ENCODE measurements at regions not wholly inside any gene's neighbourhood (a gene's known extent, or its start where the extent isn't known, plus 50 kb on each side); places are given as distances from the start of the nearest gene placed in this dataset.

- no peak for TF ChIP-seq ZKSCAN1 (IDR thresholded peaks at IDR 0.05; ENCODE audit: low read length)
- TF ChIP-seq ZNF331 (CRISPR knock-in tag; IDR thresholded peaks at IDR 0.05), result no peak
- TF ChIP-seq HHEX (CRISPR knock-in tag; IDR thresholded peaks at IDR 0.05), result no peak
- TF ChIP-seq ZNF614 (CRISPR knock-in tag; IDR thresholded peaks at IDR 0.05; ENCODE audit: borderline replicate concordance), result no peak
- no peak for TF ChIP-seq ZNF768 (CRISPR knock-in tag; IDR thresholded peaks at IDR 0.05)
- TF ChIP-seq ZNF629 (CRISPR knock-in tag; conservative IDR thresholded peaks at IDR 0.05), result no peak
- no peak for TF ChIP-seq RAD51 (IDR thresholded peaks at IDR 0.05; ENCODE audit: borderline replicate concordance)
Observed at GRCh38 chr1:95583661-95584210, 349.7 kb downstream of the RWDD3 start (continued).

DNA sequence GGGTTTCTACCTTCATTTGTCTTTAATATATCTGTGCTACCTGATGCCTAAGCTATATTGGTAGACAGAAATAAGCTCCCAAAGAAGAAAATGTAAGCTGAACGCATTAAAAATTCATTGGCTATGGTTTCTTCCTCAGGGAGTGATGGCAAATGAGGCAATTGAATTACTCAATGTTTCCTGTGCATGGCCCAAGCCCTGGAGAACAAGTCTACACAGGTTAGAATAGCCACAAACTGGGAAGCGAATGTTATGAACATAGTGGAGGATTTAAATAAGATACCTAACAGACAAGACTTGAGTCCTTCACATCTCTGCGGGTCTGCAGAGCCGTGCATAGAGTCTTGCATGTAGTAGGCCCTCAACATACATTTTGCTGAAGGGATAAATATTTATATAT, 350.3 kb downstream of the RWDD3 start:
- TF ChIP-seq HDAC2 (CRISPR knock-in tag; IDR thresholded peaks at IDR 0.05) (no peak), ERF (CRISPR knock-in tag; IDR thresholded peaks at IDR 0.05) (no peak)
- Histone ChIP-seq H3K9ac (ENCODE audit: insufficient read depth, low read depth, low read length) (no peak overlapping the region), H3K9me3 (ENCODE audit: low read length) (no peaks in the 10 kb centered on the region), H3K36me3 (replicated peaks in 1 of 2; ENCODE audit: control insufficient read depth in 1 of 2, insufficient read depth in 2 of 2, low read length in 2 of 2) (no peaks in the 10 kb centered on the region), H3K4me2 (ENCODE audit: low read depth, low read length) (no peak overlapping the region), H3K27ac (ENCODE audit: extremely low read length, insufficient read depth, low read length) (no peak overlapping the region), H4K20me1 (ENCODE audit: insufficient read depth, low read length) (no peaks in the 10 kb centered on the region), H2AFZ (ENCODE audit: low read length) (no peak overlapping the region), H3K27me3 (ENCODE audit: control insufficient read depth in 1 of 2, insufficient read depth in 2 of 2, low read length in 2 of 2) (no peaks in the 10 kb centered on the region), H3K79me2 (ENCODE audit: insufficient read depth, low read length) (no peaks in the 10 kb centered on the region), H3K4me3 (replicated peaks in 1 of 3; ENCODE audit: insufficient read depth in 1 of 3, low read depth in 2 of 3, low read length in 3 of 3) (no peak overlapping the region), H3K4me1 (ENCODE audit: insufficient read depth, low read length) (no peaks in the 10 kb centered on the region)
- DNase-seq (ENCODE audit: low spot score), result no peak
- ChIA-PET CTCF (ENCODE audit: low intra/inter-chr PET ratio, low total read pairs) (no interaction called here), POLR2A (no interaction called here)
- intact Hi-C loops (cut with micrococcal nuclease; ENCODE audit: unreplicated experiment) (no loop called here), in situ Hi-C loops (cut with HindIII; ENCODE audit: extremely low pct_ligation_motif_present, low pct_unique_long_range_greater_than_20kb) (no loop called here)
- no TSS peak for BruUV-seq (replicated peaks)
- ATAC-seq, result no peak
- 6% methylated on average over 4 of the region's 4 CpGs for WGBS (ENCODE audit: low lambda C conversion rate)
- no peak for FAIRE-seq

- 5% methylated on average over 3 of the region's 3 CpGs for WGBS (ENCODE audit: low lambda C conversion rate)
- Histone ChIP-seq H3K36me3 (replicated peaks in 1 of 2; ENCODE audit: control insufficient read depth in 1 of 2, insufficient read depth in 2 of 2, low read length in 2 of 2) (no peaks in the 10 kb centered on the region), H3K9ac (ENCODE audit: insufficient read depth, low read depth, low read length) (no peak overlapping the region), H2AFZ (ENCODE audit: low read length) (no peak overlapping the region), H3K4me1 (ENCODE audit: insufficient read depth, low read length) (no peaks in the 10 kb centered on the region), H3K4me2 (ENCODE audit: low read depth, low read length) (no peak overlapping the region), H3K9me3 (ENCODE audit: low read length) (no peaks in the 10 kb centered on the region), H3K27me3 (ENCODE audit: control insufficient read depth in 1 of 2, insufficient read depth in 2 of 2, low read length in 2 of 2) (0 out of 5 replicates have a peak, but pooled peaks cover 0 to 4% of the 10 kb centered on the region in 2 experiments), H3K79me2 (ENCODE audit: insufficient read depth, low read length) (no peaks in the 10 kb centered on the region), H3K4me3 (replicated peaks in 1 of 3; ENCODE audit: insufficient read depth in 1 of 3, low read depth in 2 of 3, low read length in 3 of 3) (no peak overlapping the region), H3K27ac (ENCODE audit: extremely low read length, insufficient read depth, low read length) (no peak overlapping the region), H4K20me1 (ENCODE audit: insufficient read depth, low read length) (no peaks in the 10 kb centered on the region)
- POLR2A ChIA-PET, result no interaction called here
- FAIRE-seq (no peak), ATAC-seq (no peak), DNase-seq (ENCODE audit: low spot score) (no peak)
- intact Hi-C loops (cut with micrococcal nuclease; ENCODE audit: unreplicated experiment) (no loop called here), in situ Hi-C loops (cut with HindIII; ENCODE audit: extremely low pct_ligation_motif_present, low pct_unique_long_range_greater_than_20kb) (no loop called here)
- CTCF ChIA-PET (ENCODE audit: low intra/inter-chr PET ratio, low total read pairs), result no interaction called here
- no TSS peak for BruUV-seq (replicated peaks)
- no peak for TF ChIP-seq ZNF780A (CRISPR knock-in tag; IDR thresholded peaks at IDR 0.05)
- no peak for TF ChIP-seq ZMYM4 (CRISPR knock-in tag; IDR thresholded peaks at IDR 0.05)
- no peak for TF ChIP-seq SIX4 (CRISPR knock-in tag; IDR thresholded peaks at IDR 0.05)
- TF ChIP-seq GFI1 (CRISPR knock-in tag; IDR thresholded peaks at IDR 0.05; ENCODE audit: borderline replicate concordance), result no peak
- TF ChIP-seq AGO2 (optimal IDR thresholded peaks at IDR 0.05; ENCODE audit: low read depth, low read length), result no peak
- TF ChIP-seq GRHL1 (CRISPR knock-in tag; conservative IDR thresholded peaks at IDR 0.05), result no peak
- no peak for TF ChIP-seq ZNF777 (CRISPR knock-in tag; IDR thresholded peaks at IDR 0.05)
- TF ChIP-seq RCOR2 (CRISPR knock-in tag; IDR thresholded peaks at IDR 0.05), result no peak
- no peak for TF ChIP-seq ZNF205 (CRISPR knock-in tag; IDR thresholded peaks at IDR 0.05)
- TF ChIP-seq ELF3 (CRISPR knock-in tag; IDR thresholded peaks at IDR 0.05), result no peak
- TF ChIP-seq FLYWCH1 (CRISPR knock-in tag; IDR thresholded peaks at IDR 0.05), result no peak
Observed at GRCh38 chr1:95604771-95605170, 370.8 kb downstream of the RWDD3 start.
